Gastrocnemius medialis (tissue), 4 donors: ENCODE measurements at regions not wholly inside any gene's neighbourhood (a gene's known extent, or its start where the extent isn't known, plus 50 kb on each side); places are given as distances from the start of the nearest gene placed in this dataset.
"Not testable (repeated sequence)": the region's sequence is repeated elsewhere in the genome, so short reads cannot be mapped to it uniquely, and the experiment has no call there.

Experiments
- ATAC-seq, 2 donors: fragments of 150-250 bp; one replicate each; pipeline ENCODE4 v1.9.1; 2016
- DNase-seq, 2 donors: peaks; one replicate each; pipeline ENCODE4 v3.0.0-alpha.2; 2019
- H3K27ac ChIP-seq, 4 donors: fragments of 200-600 bp; sonication (generic); 1 replicate in 1 of 4; 2 replicates in 3 of 4; pipeline ENCODE4 v1.5.1; 2016 to 2018; ENCODE audit warnings: mild to moderate bottlenecking in 2 of 4, moderate library complexity in 1 of 4
- H3K27me3 ChIP-seq, 3 donors: fragments of 200-600 bp; sonication (generic) in 2 of 3; 1 replicate in 1 of 3; 2 replicates in 2 of 3; pipeline versions ENCODE4 v1.5.1 to v1.6.0; 2016 to 2019; ENCODE audit warnings: mild to moderate bottlenecking in 1 of 3, moderate library complexity in 1 of 3
- H3K36me3 ChIP-seq, 2 donors: fragments of 200-600 bp; sonication (generic) in 1 of 2; one replicate each; pipeline ENCODE4 v1.5.1; 2017 to 2018
- H3K4me1 ChIP-seq, 2 donors: fragments of 200-600 bp; sonication (generic) in 1 of 2; one replicate each; pipeline ENCODE4 v1.5.1; 2016 to 2017; ENCODE audit warnings: mild to moderate bottlenecking in 2 of 2
- H3K4me3 ChIP-seq, 4 donors: fragments of 200-600 bp; sonication (generic) in 3 of 4; 1 replicate in 1 of 4; 2 replicates in 3 of 4; pipeline ENCODE4 v1.5.1; 2016 to 2019; ENCODE audit warnings: mild to moderate bottlenecking in 2 of 4
- H3K9me3 ChIP-seq, 3 donors: fragments of 200-600 bp; sonication (generic) in 2 of 3; 1 replicate in 1 of 3; 2 replicates in 2 of 3; pipeline ENCODE4 v1.5.1; 2016 to 2019
- CTCF ChIP-seq, 5 experiments: fragments of 450-650 bp in 3 of 5; fragments of 200-600 bp in 2 of 5; sonication (generic) in 2 of 5; IDR thresholded peaks in 4 of 5; conservative IDR thresholded peaks in 1 of 5; 1 replicate in 4 of 5; 2 replicates in 1 of 5; pipeline ENCODE4 v1.5.1; 2016 to 2019; ENCODE audit warnings: antibody characterized with exemption in 5 of 5, mild to moderate bottlenecking in 3 of 5, moderate library complexity in 3 of 5
- POLR2A ChIP-seq, 2 donors: fragments of 450-650 bp; IDR thresholded peaks; one replicate each; pipeline ENCODE4 v1.6.1; 2017; ENCODE audit warnings: antibody characterized with exemption in 2 of 2, mild to moderate bottlenecking in 2 of 2, moderate library complexity in 2 of 2
- in situ Hi-C, 4 donors: fragments of 200-750 bp; cut with MboI; loops; one replicate each; pipeline versions ENCODE4 v1.15.0 to v1.8.0; 2017; ENCODE audit warnings: low sequenced_read_pairs in 4 of 4
- intact Hi-C: fragments of 100-400 bp; cut with DNase I; formaldehyde crosslinking; loops from one replicate; pipeline ENCODE4 v1.15.1; 2023; ENCODE audit warnings: low total_unique reads

GRCh38 chr3:80733522-80734176 lies 965.9 kb upstream of the ROBO1 start:
- Histone ChIP-seq H3K27me3 (no peaks in the 10 kb centered on the region), H3K36me3 (no peaks in the 10 kb centered on the region), H3K9me3 (peaks cover 0 to 3% (median 0%) of the 10 kb centered on the region in 3 donors), H3K4me3 (no peak overlapping the region), H3K4me1 (no peaks in the 10 kb centered on the region), H3K27ac (no peak overlapping the region)
- in situ Hi-C loops (no loop called here), intact Hi-C loops (no loop called here)
- ATAC-seq (no peak), DNase-seq (no peak)
- TF ChIP-seq POLR2A (IDR thresholded peaks at IDR 0.05) (no peak), CTCF (IDR thresholded peaks at IDR 0.05 in 4 of 5, conservative IDR thresholded peaks at IDR 0.05 in 1 of 5) (no peak)

- ATAC-seq: not testable (repeated sequence)
Measured at GRCh38 chr3:80727561-80727960, 959.8 kb upstream of the ROBO1 start.

GRCh38 chr3:80709597-80710322 lies 942.0 kb upstream of the ROBO1 start:
- H3K27me3 ChIP-seq, DNase-seq, H3K4me3 ChIP-seq, H3K9me3 ChIP-seq, H3K36me3 ChIP-seq, in situ Hi-C loops, intact Hi-C loops, ATAC-seq, H3K4me1 ChIP-seq, H3K27ac ChIP-seq: not testable (repeated sequence)

More at GRCh38 chr3:80727561-80727960, 959.8 kb upstream of the ROBO1 start:
- H3K27ac ChIP-seq, H3K9me3 ChIP-seq, H3K27me3 ChIP-seq, H3K4me1 ChIP-seq, in situ Hi-C loops, H3K4me3 ChIP-seq, H3K36me3 ChIP-seq, DNase-seq, intact Hi-C loops: not testable (repeated sequence)

GRCh38 chr3:80705290-80705689 lies 937.5 kb upstream of the ROBO1 start:
- Histone ChIP-seq H3K27me3 (no peaks in the 10 kb centered on the region), H3K4me3 (no peak overlapping the region), H3K9me3 (no peaks in the 10 kb centered on the region), H3K4me1 (no peaks in the 10 kb centered on the region), H3K36me3 (no peaks in the 10 kb centered on the region), H3K27ac (no peak overlapping the region)
- in situ Hi-C loops: no loop called here
- DNase-seq: no peak
- intact Hi-C loops: no loop called here
- no peak for ATAC-seq
- TF ChIP-seq CTCF (IDR thresholded peaks at IDR 0.05 in 4 of 5, conservative IDR thresholded peaks at IDR 0.05 in 1 of 5) (no peak), POLR2A (IDR thresholded peaks at IDR 0.05) (no peak)

GRCh38 chr3:80701349-80701748 lies 933.6 kb upstream of the ROBO1 start:
- ATAC-seq (no peak), DNase-seq (no peak)
- Histone ChIP-seq H3K4me1 (no peaks in the 10 kb centered on the region), H3K27ac (no peak overlapping the region), H3K27me3 (no peaks in the 10 kb centered on the region), H3K9me3 (no peaks in the 10 kb centered on the region), H3K4me3 (no peak overlapping the region), H3K36me3 (no peaks in the 10 kb centered on the region)
- in situ Hi-C loops (no loop called here), intact Hi-C loops (no loop called here)
- TF ChIP-seq CTCF (IDR thresholded peaks at IDR 0.05 in 4 of 5, conservative IDR thresholded peaks at IDR 0.05 in 1 of 5): no peak
- TF ChIP-seq POLR2A (IDR thresholded peaks at IDR 0.05): no peak
